Activated naive CD8-positive, alpha-beta T cell treated with anti-CD3 and anti-CD28 coated beads for 36 hours (primary cell): ENCODE measurements at regions not wholly inside any gene's neighbourhood (a gene's known extent, or its start where the extent isn't known, plus 50 kb on each side); places are given as distances from the start of the nearest gene placed in this dataset.
"Not testable (repeated sequence)": the region's sequence is repeated elsewhere in the genome, so short reads cannot be mapped to it uniquely, and the experiment has no call there.

Experiments
- DNase-seq: peaks from one replicate; pipeline ENCODE4 v3.0.0; 2021
- H3K27ac Mint-ChIP-seq: one replicate; pipeline ENCODE4 v1.8.0; 2022; ENCODE audit warnings: mild to moderate bottlenecking, moderate library complexity, mixed read lengths
- H3K27me3 Mint-ChIP-seq: one replicate; pipeline ENCODE4 v1.8.0; 2022; ENCODE audit warnings: mild to moderate bottlenecking, mixed read lengths
- H3K36me3 Mint-ChIP-seq: one replicate; pipeline ENCODE4 v1.8.0; 2021; ENCODE audit warnings: mild to moderate bottlenecking, mixed read lengths
- H3K4me1 Mint-ChIP-seq: one replicate; pipeline ENCODE4 v1.8.0; 2021; ENCODE audit warnings: mixed read lengths
- H3K4me3 Mint-ChIP-seq: one replicate; pipeline ENCODE4 v1.8.0; 2022; ENCODE audit warnings: mild to moderate bottlenecking, moderate library complexity, mixed read lengths
- H3K9me3 Mint-ChIP-seq: one replicate; pipeline ENCODE4 v1.8.0; 2022; ENCODE audit warnings: mixed read lengths

GRCh38 chr18:39481281-39481680 lies 1915.7 kb upstream of the CELF4 start:
- H3K27ac Mint-ChIP-seq = no peak overlapping the region
- no peaks in the 10 kb centered on the region for H3K4me1 Mint-ChIP-seq
- no peaks in the 10 kb centered on the region for H3K27me3 Mint-ChIP-seq
- H3K4me3 Mint-ChIP-seq = no peak overlapping the region
- H3K36me3 Mint-ChIP-seq = no peaks in the 10 kb centered on the region
- no peaks in the 10 kb centered on the region for H3K9me3 Mint-ChIP-seq
- DNase-seq = no peak

- no peaks in the 10 kb centered on the region for H3K9me3 Mint-ChIP-seq
- H3K4me3 Mint-ChIP-seq = no peak overlapping the region
- H3K4me1 Mint-ChIP-seq = no peaks in the 10 kb centered on the region
- no peak overlapping the region for H3K27ac Mint-ChIP-seq
- no peaks in the 10 kb centered on the region for H3K27me3 Mint-ChIP-seq
- no peak for DNase-seq
- H3K36me3 Mint-ChIP-seq = no peaks in the 10 kb centered on the region
These were observed 1915.0 kb upstream of the CELF4 start for GRCh38 chr18:39480494-39481195.

- DNase-seq = no peak
- H3K27me3 Mint-ChIP-seq = no peaks in the 10 kb centered on the region
These were observed 1898.4 kb upstream of the CELF4 start for GRCh38 chr18:39464006-39464405.

GRCh38 chr18:39462436-39462835 lies 1896.8 kb upstream of the CELF4 start:
- no peak for DNase-seq
- Mint-ChIP-seq H3K4me3 (no peak overlapping the region), H3K9me3 (peaks cover 4% of the 10 kb centered on the region), H3K36me3 (no peaks in the 10 kb centered on the region), H3K27me3 (no peaks in the 10 kb centered on the region), H3K4me1 (no peaks in the 10 kb centered on the region), H3K27ac (no peak overlapping the region)

More at GRCh38 chr18:39464006-39464405, 1898.4 kb upstream of the CELF4 start:
- Mint-ChIP-seq H3K9me3 (no peaks in the 10 kb centered on the region), H3K27ac (no peak overlapping the region), H3K36me3 (no peaks in the 10 kb centered on the region), H3K4me3 (no peak overlapping the region), H3K4me1 (no peaks in the 10 kb centered on the region)

GRCh38 chr18:39460136-39460535 lies 1894.5 kb upstream of the CELF4 start:
- Mint-ChIP-seq H3K36me3 (no peaks in the 10 kb centered on the region), H3K27me3 (no peaks in the 10 kb centered on the region), H3K4me3 (no peak overlapping the region), H3K27ac (no peak overlapping the region), H3K9me3 (peaks cover 4% of the 10 kb centered on the region), H3K4me1 (no peaks in the 10 kb centered on the region)
- DNase-seq = no peak

GRCh38 chr18:39455285-39455684 lies 1889.7 kb upstream of the CELF4 start:
- no peak overlapping the region for H3K27ac Mint-ChIP-seq
- H3K9me3 Mint-ChIP-seq = peaks cover 4% of the 10 kb centered on the region
- H3K36me3 Mint-ChIP-seq = no peaks in the 10 kb centered on the region
- no peak for DNase-seq
- H3K27me3 Mint-ChIP-seq = no peaks in the 10 kb centered on the region
- H3K4me3 Mint-ChIP-seq = no peak overlapping the region
- peaks cover 3% of the 10 kb centered on the region for H3K4me1 Mint-ChIP-seq

- Mint-ChIP-seq H3K36me3 (no peaks in the 10 kb centered on the region), H3K27me3 (no peaks in the 10 kb centered on the region), H3K4me1 (peaks cover 3% of the 10 kb centered on the region), H3K4me3 (no peak overlapping the region), H3K27ac (no peak overlapping the region), H3K9me3 (peaks cover 4% of the 10 kb centered on the region)
- no peak for DNase-seq
These were observed 1889.3 kb upstream of the CELF4 start for GRCh38 chr18:39454866-39455265.

- Mint-ChIP-seq H3K4me1 (peaks cover 3% of the 10 kb centered on the region), H3K27ac (no peak overlapping the region), H3K4me3 (no peak overlapping the region), H3K9me3 (peaks cover 4% of the 10 kb centered on the region), H3K36me3 (no peaks in the 10 kb centered on the region), H3K27me3 (no peaks in the 10 kb centered on the region)
- no peak for DNase-seq
These were observed 1888.3 kb upstream of the CELF4 start for GRCh38 chr18:39453882-39454281.

GRCh38 chr18:39453356-39453755 lies 1887.8 kb upstream of the CELF4 start:
- Mint-ChIP-seq H3K4me1 (peaks cover 3% of the 10 kb centered on the region), H3K27me3 (no peaks in the 10 kb centered on the region), H3K27ac (no peak overlapping the region), H3K9me3 (no peaks in the 10 kb centered on the region), H3K4me3 (no peak overlapping the region), H3K36me3 (no peaks in the 10 kb centered on the region)
- no peak for DNase-seq

- Mint-ChIP-seq H3K9me3 (peaks cover 7% of the 10 kb centered on the region), H3K4me3 (no peak overlapping the region), H3K27me3 (no peaks in the 10 kb centered on the region), H3K36me3 (no peaks in the 10 kb centered on the region), H3K27ac (no peak overlapping the region), H3K4me1 (peaks cover 3% of the 10 kb centered on the region)
- no peak for DNase-seq
These were observed 1885.4 kb upstream of the CELF4 start for GRCh38 chr18:39450958-39451357.

GRCh38 chr18:39449566-39449965 lies 1884.0 kb upstream of the CELF4 start:
- no peak for DNase-seq
- Mint-ChIP-seq H3K36me3 (no peaks in the 10 kb centered on the region), H3K4me3 (no peak overlapping the region), H3K27me3 (no peaks in the 10 kb centered on the region), H3K4me1 (peaks cover 3% of the 10 kb centered on the region), H3K27ac (no peak overlapping the region), H3K9me3 (peaks cover 12% of the 10 kb centered on the region)

- H3K27ac Mint-ChIP-seq = no peak overlapping the region
- H3K27me3 Mint-ChIP-seq = no peaks in the 10 kb centered on the region
- no peaks in the 10 kb centered on the region for H3K36me3 Mint-ChIP-seq
- H3K4me1 Mint-ChIP-seq = peaks cover 3% of the 10 kb centered on the region
- H3K4me3 Mint-ChIP-seq = no peak overlapping the region
- H3K9me3 Mint-ChIP-seq = peaks cover 12% of the 10 kb centered on the region
- no peak for DNase-seq
These were observed 1883.3 kb upstream of the CELF4 start for GRCh38 chr18:39448942-39449341.

- peaks cover 12% of the 10 kb centered on the region for H3K9me3 Mint-ChIP-seq
- H3K4me3 Mint-ChIP-seq, H3K36me3 Mint-ChIP-seq, DNase-seq, H3K27me3 Mint-ChIP-seq, H3K27ac Mint-ChIP-seq, H3K4me1 Mint-ChIP-seq: not testable (repeated sequence)
These were observed 1879.4 kb upstream of the CELF4 start for GRCh38 chr18:39444957-39445356.

- DNase-seq = no peak
- H3K36me3 Mint-ChIP-seq = no peaks in the 10 kb centered on the region
- H3K27me3 Mint-ChIP-seq = no peaks in the 10 kb centered on the region
- no peak overlapping the region for H3K27ac Mint-ChIP-seq
- H3K4me1 Mint-ChIP-seq = no peaks in the 10 kb centered on the region
- peaks cover 15% of the 10 kb centered on the region for H3K9me3 Mint-ChIP-seq
- no peak overlapping the region for H3K4me3 Mint-ChIP-seq
These were observed 1876.0 kb upstream of the CELF4 start for GRCh38 chr18:39441648-39442047.

- Mint-ChIP-seq H3K36me3 (no peaks in the 10 kb centered on the region), H3K9me3 (peaks cover 3% of the 10 kb centered on the region), H3K4me3 (no peak overlapping the region), H3K27ac (no peak overlapping the region), H3K27me3 (no peaks in the 10 kb centered on the region), H3K4me1 (no peaks in the 10 kb centered on the region)
- DNase-seq = no peak
These were observed 1870.4 kb upstream of the CELF4 start for GRCh38 chr18:39435996-39436395.

- Mint-ChIP-seq H3K4me3 (no peak overlapping the region), H3K9me3 (peaks cover 3% of the 10 kb centered on the region), H3K36me3 (no peaks in the 10 kb centered on the region), H3K27me3 (no peaks in the 10 kb centered on the region), H3K4me1 (no peaks in the 10 kb centered on the region), H3K27ac (no peak overlapping the region)
- no peak for DNase-seq
These were observed 1869.6 kb upstream of the CELF4 start for GRCh38 chr18:39435209-39435608.
